ENCODE measurements at regions not wholly inside any gene's neighbourhood (a gene's known extent, or its start where the extent isn't known, plus 50 kb on each side); places are given as distances from the start of the nearest gene placed in this dataset.

GRCh38 chr13:30145709-30146367 lies 161.5 kb downstream of the KATNAL1 start:
- TF ChIP-seq ZNF24 (tag by site-specific recombination; IDR thresholded peaks at IDR 0.05) (no peak), ZNF274 (IDR thresholded peaks at IDR 0.05; ENCODE audit: low read length) (no peak), ZNF274 (tag by site-specific recombination; IDR thresholded peaks at IDR 0.05; ENCODE audit: borderline replicate concordance) (no peak), CTCF (tag by site-specific recombination; IDR thresholded peaks at IDR 0.05) (no peak), ZNF114 (tag by site-specific recombination; IDR thresholded peaks at IDR 0.05) (no peak), ZNF292 (tag by site-specific recombination; IDR thresholded peaks at IDR 0.05; ENCODE audit: borderline replicate concordance, low read depth) (no peak), ZNF19 (tag by site-specific recombination; IDR thresholded peaks at IDR 0.05; ENCODE audit: low read depth) (no peak), ZNF449 (tag by site-specific recombination; IDR thresholded peaks at IDR 0.05) (no peak), ZNF544 (tag by site-specific recombination; IDR thresholded peaks at IDR 0.05) (no peak), ZNF157 (tag by site-specific recombination; IDR thresholded peaks at IDR 0.05) (no peak), ZNF138 (tag by site-specific recombination; IDR thresholded peaks at IDR 0.05; ENCODE audit: borderline replicate concordance) (no peak), ZNF18 (tag by site-specific recombination; IDR thresholded peaks at IDR 0.05) (no peak)
- TF ChIP-seq, protein P1, sequence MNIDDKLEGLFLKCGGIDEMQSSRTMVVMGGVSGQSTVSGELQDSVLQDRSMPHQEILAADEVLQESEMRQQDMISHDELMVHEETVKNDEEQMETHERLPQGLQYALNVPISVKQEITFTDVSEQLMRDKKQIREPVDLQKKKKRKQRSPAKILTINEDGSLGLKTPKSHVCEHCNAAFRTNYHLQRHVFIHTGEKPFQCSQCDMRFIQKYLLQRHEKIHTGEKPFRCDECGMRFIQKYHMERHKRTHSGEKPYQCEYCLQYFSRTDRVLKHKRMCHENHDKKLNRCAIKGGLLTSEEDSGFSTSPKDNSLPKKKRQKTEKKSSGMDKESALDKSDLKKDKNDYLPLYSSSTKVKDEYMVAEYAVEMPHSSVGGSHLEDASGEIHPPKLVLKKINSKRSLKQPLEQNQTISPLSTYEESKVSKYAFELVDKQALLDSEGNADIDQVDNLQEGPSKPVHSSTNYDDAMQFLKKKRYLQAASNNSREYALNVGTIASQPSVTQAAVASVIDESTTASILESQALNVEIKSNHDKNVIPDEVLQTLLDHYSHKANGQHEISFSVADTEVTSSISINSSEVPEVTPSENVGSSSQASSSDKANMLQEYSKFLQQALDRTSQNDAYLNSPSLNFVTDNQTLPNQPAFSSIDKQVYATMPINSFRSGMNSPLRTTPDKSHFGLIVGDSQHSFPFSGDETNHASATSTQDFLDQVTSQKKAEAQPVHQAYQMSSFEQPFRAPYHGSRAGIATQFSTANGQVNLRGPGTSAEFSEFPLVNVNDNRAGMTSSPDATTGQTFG (tag by site-specific recombination; IDR thresholded peaks at IDR 0.05; ENCODE audit: borderline replicate concordance) = no peak
- TF ChIP-seq, protein P2, sequence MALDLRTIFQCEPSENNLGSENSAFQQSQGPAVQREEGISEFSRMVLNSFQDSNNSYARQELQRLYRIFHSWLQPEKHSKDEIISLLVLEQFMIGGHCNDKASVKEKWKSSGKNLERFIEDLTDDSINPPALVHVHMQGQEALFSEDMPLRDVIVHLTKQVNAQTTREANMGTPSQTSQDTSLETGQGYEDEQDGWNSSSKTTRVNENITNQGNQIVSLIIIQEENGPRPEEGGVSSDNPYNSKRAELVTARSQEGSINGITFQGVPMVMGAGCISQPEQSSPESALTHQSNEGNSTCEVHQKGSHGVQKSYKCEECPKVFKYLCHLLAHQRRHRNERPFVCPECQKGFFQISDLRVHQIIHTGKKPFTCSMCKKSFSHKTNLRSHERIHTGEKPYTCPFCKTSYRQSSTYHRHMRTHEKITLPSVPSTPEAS (tag by site-specific recombination; IDR thresholded peaks at IDR 0.05) = no peak
- TF ChIP-seq, protein P3, sequence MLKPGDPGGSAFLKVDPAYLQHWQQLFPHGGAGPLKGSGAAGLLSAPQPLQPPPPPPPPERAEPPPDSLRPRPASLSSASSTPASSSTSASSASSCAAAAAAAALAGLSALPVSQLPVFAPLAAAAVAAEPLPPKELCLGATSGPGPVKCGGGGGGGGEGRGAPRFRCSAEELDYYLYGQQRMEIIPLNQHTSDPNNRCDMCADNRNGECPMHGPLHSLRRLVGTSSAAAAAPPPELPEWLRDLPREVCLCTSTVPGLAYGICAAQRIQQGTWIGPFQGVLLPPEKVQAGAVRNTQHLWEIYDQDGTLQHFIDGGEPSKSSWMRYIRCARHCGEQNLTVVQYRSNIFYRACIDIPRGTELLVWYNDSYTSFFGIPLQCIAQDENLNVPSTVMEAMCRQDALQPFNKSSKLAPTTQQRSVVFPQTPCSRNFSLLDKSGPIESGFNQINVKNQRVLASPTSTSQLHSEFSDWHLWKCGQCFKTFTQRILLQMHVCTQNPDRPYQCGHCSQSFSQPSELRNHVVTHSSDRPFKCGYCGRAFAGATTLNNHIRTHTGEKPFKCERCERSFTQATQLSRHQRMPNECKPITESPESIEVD (tag by site-specific recombination; IDR thresholded peaks at IDR 0.05) = no peak
